Activated T-cell treated with anti-CD3 and anti-CD28 coated beads, Interleukin-2, amount 50 U/mL, for 24 hours (primary cell): ENCODE measurements at regions not wholly inside any gene's neighbourhood (a gene's known extent, or its start where the extent isn't known, plus 50 kb on each side); places are given as distances from the start of the nearest gene placed in this dataset.

Source experiments
- DNase-seq: peaks from one replicate; pipeline ENCODE4 v3.0.0-alpha.2; 2020
- H3K27ac Mint-ChIP-seq: 2 replicates; pipeline ENCODE4 v1.8.0; 2020; ENCODE audit warnings: mild to moderate bottlenecking, mixed read lengths
- H3K27me3 Mint-ChIP-seq: 2 replicates; pipeline ENCODE4 v1.8.0; 2020; ENCODE audit warnings: mixed read lengths
- H3K36me3 Mint-ChIP-seq: 2 replicates; pipeline ENCODE4 v1.8.0; 2020; ENCODE audit warnings: low read depth, mixed read lengths
- H3K4me1 Mint-ChIP-seq: 2 replicates; pipeline ENCODE4 v1.8.0; 2020; ENCODE audit warnings: low read depth, mixed read lengths
- H3K4me3 Mint-ChIP-seq: 2 replicates; pipeline ENCODE4 v1.8.0; 2020; ENCODE audit warnings: mild to moderate bottlenecking, moderate library complexity, mixed read lengths
- H3K9me3 Mint-ChIP-seq: 2 replicates; pipeline ENCODE4 v1.8.0; 2020; ENCODE audit warnings: mixed read lengths

GRCh38 chr10:29843143-29843542, 208.4 kb upstream of the SVIL start:
- no peak for DNase-seq
- Mint-ChIP-seq H3K27ac (no peak overlapping the region), H3K36me3 (no peaks in the 10 kb centered on the region), H3K4me1 (no peaks in the 10 kb centered on the region), H3K27me3 (peaks cover 4% of the 10 kb centered on the region), H3K4me3 (no peak overlapping the region), H3K9me3 (peaks cover 2% of the 10 kb centered on the region)

DNA sequence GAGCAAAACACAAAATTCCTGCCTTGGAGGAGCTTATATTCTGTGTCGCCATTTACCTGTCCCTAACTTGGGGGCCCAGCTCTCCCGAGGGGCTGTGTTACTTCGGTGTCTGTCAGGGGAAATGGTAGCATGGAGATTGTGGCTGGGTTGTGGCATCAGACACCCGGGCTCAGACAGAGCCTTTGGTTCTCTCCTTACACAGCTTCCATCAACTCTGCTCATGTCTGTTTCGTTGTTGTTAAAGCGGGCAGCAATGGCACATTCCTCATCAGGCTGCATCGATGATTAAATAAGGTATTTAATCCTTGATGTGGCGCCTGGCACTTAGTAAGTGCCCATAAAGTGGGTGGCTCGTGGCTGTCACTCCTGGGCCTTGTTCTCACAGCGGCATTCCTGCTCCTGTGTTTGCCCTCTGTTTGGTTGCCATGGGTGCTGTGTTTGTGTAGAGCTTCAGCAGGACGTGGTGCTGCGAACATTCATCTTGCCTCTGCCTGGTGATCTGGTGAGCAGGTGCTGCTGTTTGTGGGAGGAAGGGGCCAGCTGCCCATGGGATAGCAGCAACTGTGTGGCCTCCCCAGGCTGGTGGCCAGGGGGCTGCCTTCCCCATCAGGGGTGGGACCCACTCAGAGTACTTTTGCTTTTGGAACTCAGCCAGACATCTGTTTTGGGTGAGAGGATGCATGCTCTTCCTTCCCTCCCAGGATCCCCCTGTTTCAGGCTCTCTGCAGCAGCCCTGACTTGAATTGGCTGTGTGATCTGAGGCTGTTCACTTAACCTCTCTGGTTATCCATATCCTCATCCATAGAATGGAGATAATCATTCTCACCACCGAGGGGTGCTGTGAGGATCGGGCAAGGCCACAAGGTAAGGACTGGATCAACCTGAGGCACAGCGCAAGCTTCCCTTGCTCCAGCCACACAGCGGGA, 207.2 kb upstream of the SVIL start:
- Mint-ChIP-seq H3K4me3 (no peak overlapping the region), H3K9me3 (peaks cover 2% of the 10 kb centered on the region), H3K27ac (no peak overlapping the region), H3K4me1 (no peaks in the 10 kb centered on the region), H3K36me3 (no peaks in the 10 kb centered on the region), H3K27me3 (peaks cover 4% of the 10 kb centered on the region)
- no peak for DNase-seq

DNA sequence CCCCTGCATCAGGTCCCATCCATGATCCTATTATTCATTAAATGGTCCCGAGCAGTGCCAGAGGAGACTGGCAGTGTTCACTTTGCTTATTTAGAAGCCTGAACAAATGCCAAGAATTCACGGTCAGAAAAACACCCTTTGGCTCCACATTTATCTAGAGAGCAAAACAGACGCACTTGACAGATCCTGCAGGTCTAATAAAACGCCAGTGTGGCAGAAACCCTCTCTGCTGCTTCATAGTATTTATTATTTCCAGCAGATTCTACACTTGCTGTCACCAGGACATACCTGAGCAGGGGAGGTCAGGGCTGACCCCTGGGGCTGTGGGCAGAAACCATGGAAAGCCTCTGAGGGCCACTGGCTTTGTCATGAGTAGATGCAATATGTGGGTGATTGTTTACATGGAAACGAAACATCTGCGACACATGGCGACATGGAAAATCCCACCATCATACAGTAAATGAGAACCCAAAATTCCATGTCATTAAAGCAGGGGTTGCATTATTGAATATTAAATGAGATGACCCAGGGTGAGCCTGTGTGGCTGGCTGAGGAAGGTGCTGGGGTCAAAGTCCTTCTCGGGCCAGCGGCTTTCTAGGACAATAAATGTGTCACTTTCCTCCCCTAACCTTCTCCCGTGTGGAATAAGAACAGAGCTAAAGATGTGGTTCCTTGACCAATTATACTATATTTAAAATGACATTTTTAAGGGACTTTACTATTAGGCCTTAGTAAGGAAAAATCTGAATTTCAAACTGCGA, 205.9 kb upstream of the SVIL start:
- H3K27me3 Mint-ChIP-seq = peaks cover 4% of the 10 kb centered on the region
- peaks cover 2% of the 10 kb centered on the region for H3K9me3 Mint-ChIP-seq
- H3K36me3 Mint-ChIP-seq = no peaks in the 10 kb centered on the region
- DNase-seq = no peak
- H3K4me3 Mint-ChIP-seq = no peak overlapping the region
- no peak overlapping the region for H3K27ac Mint-ChIP-seq
- H3K4me1 Mint-ChIP-seq = no peaks in the 10 kb centered on the region

- Mint-ChIP-seq H3K4me1 (no peaks in the 10 kb centered on the region), H3K27ac (no peak overlapping the region), H3K4me3 (no peak overlapping the region), H3K27me3 (no peaks in the 10 kb centered on the region), H3K36me3 (no peaks in the 10 kb centered on the region), H3K9me3 (no peaks in the 10 kb centered on the region)
- DNase-seq = no peak
Measured at GRCh38 chr10:29839826-29840515, 205.2 kb upstream of the SVIL start.

GRCh38 chr10:29838539-29838938, 203.8 kb upstream of the SVIL start:
- no peak overlapping the region for H3K27ac Mint-ChIP-seq
- no peaks in the 10 kb centered on the region for H3K9me3 Mint-ChIP-seq
- H3K36me3 Mint-ChIP-seq = no peaks in the 10 kb centered on the region
- no peak for DNase-seq
- no peak overlapping the region for H3K4me3 Mint-ChIP-seq
- H3K4me1 Mint-ChIP-seq = no peaks in the 10 kb centered on the region
- H3K27me3 Mint-ChIP-seq = no peaks in the 10 kb centered on the region

DNA sequence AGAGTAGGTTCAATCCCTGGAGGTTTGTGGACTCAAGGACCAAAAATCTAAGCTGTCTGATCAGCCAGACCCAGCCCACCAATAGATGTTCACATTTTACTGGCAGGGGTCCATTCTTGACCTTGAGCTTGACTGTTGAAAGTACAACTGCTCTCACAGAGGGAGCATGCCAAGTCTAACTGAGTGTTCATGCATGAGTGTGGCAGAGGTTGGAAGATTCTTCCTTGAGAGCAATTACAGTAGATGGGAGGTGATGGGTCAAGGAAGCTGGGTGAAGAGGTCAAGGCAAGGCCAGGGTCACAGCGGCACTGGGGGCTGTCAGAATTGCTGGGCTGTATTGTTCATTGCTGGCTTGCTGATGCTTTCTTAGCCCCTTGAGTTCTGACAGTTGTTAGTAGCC, 202.8 kb upstream of the SVIL start:
- Mint-ChIP-seq H3K27me3 (no peaks in the 10 kb centered on the region), H3K4me1 (no peaks in the 10 kb centered on the region)

DNA sequence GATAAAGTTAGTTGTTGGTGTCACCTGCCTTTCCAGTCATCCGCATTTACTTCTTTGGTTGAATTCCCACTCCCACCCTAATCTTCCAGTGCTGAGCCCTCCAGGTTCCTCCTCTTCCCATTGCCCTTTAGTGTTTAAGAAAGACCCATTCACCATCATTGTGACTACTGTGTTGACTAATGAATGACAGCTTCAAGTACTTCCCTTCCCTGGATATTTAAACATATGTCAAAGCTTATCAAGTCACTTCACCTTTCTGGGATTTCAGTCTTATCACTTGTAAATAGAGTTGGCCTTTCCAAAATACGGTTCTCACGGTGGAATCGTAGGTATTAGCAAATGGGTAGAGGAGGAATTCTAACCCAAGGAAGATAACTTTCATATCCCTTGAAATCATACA, 201.6 kb upstream of the SVIL start:
- Mint-ChIP-seq H3K4me3 (no peak overlapping the region), H3K27me3 (no peaks in the 10 kb centered on the region), H3K27ac (no peak overlapping the region), H3K9me3 (no peaks in the 10 kb centered on the region), H3K36me3 (no peaks in the 10 kb centered on the region), H3K4me1 (no peaks in the 10 kb centered on the region)
- no peak for DNase-seq

More for the DNA sequence above, 202.8 kb upstream of the SVIL start:
- Mint-ChIP-seq H3K27ac (no peak overlapping the region), H3K36me3 (no peaks in the 10 kb centered on the region), H3K9me3 (no peaks in the 10 kb centered on the region), H3K4me3 (no peak overlapping the region)
- DNase-seq = no peak

DNA sequence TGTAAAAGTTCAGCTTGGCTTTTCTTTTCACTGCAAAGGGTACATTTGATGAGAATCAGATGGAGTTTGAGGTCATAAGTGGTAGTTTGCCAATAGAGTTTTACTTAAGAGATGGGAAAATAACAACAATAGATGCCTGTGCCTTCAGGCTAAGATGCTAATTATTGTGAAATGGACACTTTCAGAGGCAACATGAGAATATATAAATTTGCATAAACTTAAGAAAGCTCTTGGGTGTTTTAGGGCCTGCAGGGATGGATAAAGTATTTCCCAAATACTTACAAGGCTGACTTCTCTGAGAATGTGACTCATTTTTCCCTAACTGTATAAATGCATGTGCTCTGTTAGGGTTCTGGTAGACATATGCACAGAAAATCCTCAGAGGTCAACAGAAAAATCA, 200.3 kb upstream of the SVIL start:
- H3K36me3 Mint-ChIP-seq = no peaks in the 10 kb centered on the region
- no peak overlapping the region for H3K27ac Mint-ChIP-seq
- no peaks in the 10 kb centered on the region for H3K4me1 Mint-ChIP-seq
- no peaks in the 10 kb centered on the region for H3K9me3 Mint-ChIP-seq
- no peak for DNase-seq
- H3K27me3 Mint-ChIP-seq = no peaks in the 10 kb centered on the region
- H3K4me3 Mint-ChIP-seq = no peak overlapping the region

GRCh38 chr10:29830531-29831512, 196.1 kb upstream of the SVIL start:
- no peak for DNase-seq
- no peaks in the 10 kb centered on the region for H3K36me3 Mint-ChIP-seq
- peaks cover 4% of the 10 kb centered on the region for H3K9me3 Mint-ChIP-seq
- peaks cover 2% of the 10 kb centered on the region for H3K27me3 Mint-ChIP-seq
- H3K27ac Mint-ChIP-seq = no peak overlapping the region
- H3K4me3 Mint-ChIP-seq = no peak overlapping the region
- no peaks in the 10 kb centered on the region for H3K4me1 Mint-ChIP-seq

DNA sequence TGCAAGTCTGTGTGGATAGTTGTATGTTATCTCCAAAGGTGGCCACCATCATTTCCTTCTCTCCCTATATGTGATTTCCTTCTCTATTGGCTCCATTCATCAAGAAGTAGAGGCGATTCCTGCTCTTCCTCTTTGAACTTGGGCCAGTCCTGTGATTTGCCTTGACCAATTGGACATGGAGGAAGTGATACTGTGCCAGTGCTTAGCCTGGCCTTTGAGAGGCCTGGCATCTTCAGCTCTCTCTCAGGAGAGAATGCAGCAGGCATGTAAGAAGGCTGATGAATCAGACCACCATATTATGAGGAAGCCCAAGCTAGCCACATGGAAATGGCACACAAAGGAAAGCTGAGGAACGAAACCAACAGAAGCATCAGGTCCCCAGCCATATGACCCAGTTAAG, 195.0 kb upstream of the SVIL start:
- H3K9me3 Mint-ChIP-seq = peaks cover 4% of the 10 kb centered on the region
- H3K27ac Mint-ChIP-seq = no peak overlapping the region
- H3K27me3 Mint-ChIP-seq = peaks cover 4% of the 10 kb centered on the region
- DNase-seq = no peak
- no peaks in the 10 kb centered on the region for H3K36me3 Mint-ChIP-seq
- no peak overlapping the region for H3K4me3 Mint-ChIP-seq
- H3K4me1 Mint-ChIP-seq = no peaks in the 10 kb centered on the region

- Mint-ChIP-seq H3K4me3 (no peak overlapping the region), H3K36me3 (no peaks in the 10 kb centered on the region), H3K9me3 (peaks cover 4% of the 10 kb centered on the region), H3K27ac (no peak overlapping the region), H3K4me1 (no peaks in the 10 kb centered on the region), H3K27me3 (peaks cover 4% of the 10 kb centered on the region)
- DNase-seq = no peak
Measured at GRCh38 chr10:29828956-29829355, 194.2 kb upstream of the SVIL start.

DNA sequence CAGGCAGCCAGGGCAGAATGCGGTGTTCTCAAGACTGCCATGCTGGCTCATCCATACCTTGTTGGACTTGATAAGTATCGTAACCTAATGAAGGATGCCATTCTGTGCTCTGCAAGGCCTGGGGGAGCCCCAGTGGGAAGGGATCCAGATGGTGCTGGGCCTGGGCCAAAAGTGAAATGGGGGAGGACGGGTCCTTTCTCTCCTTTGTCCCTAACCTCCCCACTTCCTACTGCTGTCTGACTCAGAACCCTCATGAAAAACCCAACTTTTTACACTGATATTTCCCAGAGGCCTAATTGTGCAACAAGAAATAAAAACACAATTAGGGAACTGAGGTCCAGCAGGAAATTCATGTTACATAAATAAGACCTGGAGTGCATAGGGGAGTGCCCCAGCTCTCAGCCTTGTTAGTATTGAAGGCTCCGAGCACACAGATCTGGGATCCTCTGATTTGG, 193.7 kb upstream of the SVIL start:
- Mint-ChIP-seq H3K27me3 (peaks cover 5% of the 10 kb centered on the region), H3K36me3 (no peaks in the 10 kb centered on the region), H3K4me3 (no peak overlapping the region), H3K9me3 (peaks cover 4% of the 10 kb centered on the region), H3K4me1 (no peaks in the 10 kb centered on the region), H3K27ac (no peak overlapping the region)
- no peak for DNase-seq

DNA sequence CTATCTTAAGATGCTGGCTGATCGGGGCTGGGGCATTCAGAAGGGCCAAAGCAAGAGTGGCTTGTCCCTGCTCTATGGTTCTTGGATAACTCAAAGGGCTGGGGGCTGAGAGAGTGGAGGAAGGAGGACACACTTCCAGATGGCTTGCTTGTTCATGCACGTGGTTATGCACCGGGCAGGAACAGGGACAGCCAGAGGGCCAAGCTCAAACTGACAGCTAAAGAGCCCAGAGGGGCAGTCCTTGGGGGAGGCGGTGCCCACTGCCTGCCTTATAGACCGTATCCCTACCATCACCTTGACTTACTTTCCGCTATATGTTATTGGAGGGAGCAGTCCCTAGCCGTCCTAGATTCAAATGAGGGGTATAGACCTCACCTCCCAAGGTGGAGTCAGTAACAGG, 192.7 kb upstream of the SVIL start:
- H3K4me3 Mint-ChIP-seq = no peak overlapping the region
- H3K4me1 Mint-ChIP-seq = no peaks in the 10 kb centered on the region
- H3K27ac Mint-ChIP-seq = no peak overlapping the region
- H3K27me3 Mint-ChIP-seq = peaks cover 8% of the 10 kb centered on the region
- peaks cover 4% of the 10 kb centered on the region for H3K9me3 Mint-ChIP-seq
- no peak for DNase-seq
- no peaks in the 10 kb centered on the region for H3K36me3 Mint-ChIP-seq
